Uterus (tissue), 2 donors: ENCODE measurements at regions not wholly inside any gene's neighbourhood (a gene's known extent, or its start where the extent isn't known, plus 50 kb on each side); places are given as distances from the start of the nearest gene placed in this dataset.

Source experiments
- POLR2A ChIP-seq, 2 donors: fragments of 450-650 bp; IDR thresholded peaks; one replicate each; pipeline ENCODE4 v1.6.1; 2016; ENCODE audit warnings: antibody characterized with exemption in 2 of 2, mild to moderate bottlenecking in 1 of 2, moderate library complexity in 1 of 2
- TF ChIP-seq, protein P1 (sequence below), 4 experiments: fragments of 200-600 bp in 2 of 4; fragments of 450-650 bp in 2 of 4; sonication (generic) in 2 of 4; IDR thresholded peaks; one replicate each; pipeline ENCODE4 v1.5.1; 2016 to 2019; ENCODE audit warnings: antibody characterized with exemption in 4 of 4, mild to moderate bottlenecking in 2 of 4, moderate library complexity in 1 of 4

DNA sequence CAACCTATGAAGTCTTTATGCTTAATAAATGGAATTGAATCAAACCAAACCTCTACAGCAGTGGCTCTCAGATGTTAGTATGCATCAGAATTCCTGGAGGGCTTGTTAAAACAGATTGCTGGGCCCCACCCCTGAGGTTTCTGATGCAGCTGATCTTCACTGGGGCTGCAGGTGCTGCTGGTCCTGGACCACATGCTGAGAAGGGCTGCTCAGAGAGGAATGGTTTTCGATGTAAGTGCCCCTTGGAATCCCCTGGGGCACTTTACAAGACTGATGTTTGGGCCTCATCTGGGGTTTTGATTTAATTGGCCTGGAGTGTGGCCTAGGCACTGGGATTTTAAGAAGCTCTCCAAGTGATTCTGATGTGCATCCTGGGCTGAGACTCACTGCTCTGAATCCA is 403.8 kb upstream of the HS6ST1 start:
- no peak for TF ChIP-seq POLR2A (IDR thresholded peaks at IDR 0.05)
- TF ChIP-seq, protein P1, sequence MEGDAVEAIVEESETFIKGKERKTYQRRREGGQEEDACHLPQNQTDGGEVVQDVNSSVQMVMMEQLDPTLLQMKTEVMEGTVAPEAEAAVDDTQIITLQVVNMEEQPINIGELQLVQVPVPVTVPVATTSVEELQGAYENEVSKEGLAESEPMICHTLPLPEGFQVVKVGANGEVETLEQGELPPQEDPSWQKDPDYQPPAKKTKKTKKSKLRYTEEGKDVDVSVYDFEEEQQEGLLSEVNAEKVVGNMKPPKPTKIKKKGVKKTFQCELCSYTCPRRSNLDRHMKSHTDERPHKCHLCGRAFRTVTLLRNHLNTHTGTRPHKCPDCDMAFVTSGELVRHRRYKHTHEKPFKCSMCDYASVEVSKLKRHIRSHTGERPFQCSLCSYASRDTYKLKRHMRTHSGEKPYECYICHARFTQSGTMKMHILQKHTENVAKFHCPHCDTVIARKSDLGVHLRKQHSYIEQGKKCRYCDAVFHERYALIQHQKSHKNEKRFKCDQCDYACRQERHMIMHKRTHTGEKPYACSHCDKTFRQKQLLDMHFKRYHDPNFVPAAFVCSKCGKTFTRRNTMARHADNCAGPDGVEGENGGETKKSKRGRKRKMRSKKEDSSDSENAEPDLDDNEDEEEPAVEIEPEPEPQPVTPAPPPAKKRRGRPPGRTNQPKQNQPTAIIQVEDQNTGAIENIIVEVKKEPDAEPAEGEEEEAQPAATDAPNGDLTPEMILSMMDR (IDR thresholded peaks at IDR 0.05), result no peak
